ENCODE measurements at regions not wholly inside any gene's neighbourhood (a gene's known extent, or its start where the extent isn't known, plus 50 kb on each side); places are given as distances from the start of the nearest gene placed in this dataset.

DNA sequence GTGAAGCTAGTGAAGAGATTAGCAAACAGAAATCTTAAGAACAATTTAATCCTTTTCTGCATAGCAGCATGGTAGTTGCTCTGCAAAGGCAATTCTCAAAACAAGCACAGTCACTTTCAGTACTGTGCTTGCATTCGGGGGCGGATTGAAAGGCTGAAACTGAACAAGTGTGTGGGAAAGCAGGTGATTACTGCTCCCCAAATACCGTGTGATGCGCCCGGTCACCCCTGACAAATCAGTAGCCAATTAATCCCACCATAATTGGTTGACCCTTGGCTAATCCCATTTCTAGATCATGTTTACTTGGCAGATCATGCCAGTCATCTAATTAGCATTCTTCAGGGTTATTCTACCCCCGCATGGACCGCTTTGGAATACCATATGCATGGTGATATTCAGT, 76.5 kb upstream of the ADRB1 start:
- H3K9me3 ChIP-seq (replicated peaks in 1 of 2; ENCODE audit: control insufficient read depth in 2 of 2, insufficient read depth in 1 of 2, low read depth in 1 of 2, low read length in 2 of 2), result no peaks in the 10 kb centered on the region
- no peak overlapping the region for H2BK15ac ChIP-seq (ENCODE audit: low read length)
- H3K4me3 ChIP-seq (ENCODE audit: low read length in 2 of 2), result no peak overlapping the region
- H3K36me3 ChIP-seq (replicated peaks in 1 of 2; ENCODE audit: control insufficient read depth in 2 of 2, insufficient read depth in 2 of 2, low read length in 2 of 2), result peaks cover 0 to 2% of the 10 kb centered on the region in 2 donors
- no peak overlapping the region for H3K4me2 ChIP-seq (ENCODE audit: insufficient read depth, low read length, poor library complexity, severe bottlenecking)
- no peaks in the 10 kb centered on the region for H3K79me1 ChIP-seq (ENCODE audit: low read depth, low read length)
- H2BK5ac ChIP-seq (ENCODE audit: low read length), result no peak overlapping the region
- no peak overlapping the region for H3K4ac ChIP-seq (ENCODE audit: low read length)
- no peak overlapping the region for H2AK5ac ChIP-seq (ENCODE audit: low read depth, low read length)
- DNase-seq (ENCODE audit: low spot score), result no peak
- H3K18ac ChIP-seq (ENCODE audit: low read length), result no peak overlapping the region
- no peak overlapping the region for H4K91ac ChIP-seq (ENCODE audit: low read depth, low read length, poor library complexity)
- no peak overlapping the region for H3K9ac ChIP-seq (ENCODE audit: low read depth, low read length, poor library complexity)
- H2AFZ ChIP-seq (ENCODE audit: low read length), result no peak overlapping the region
- no peak overlapping the region for H2BK12ac ChIP-seq (ENCODE audit: low read length)
- peaks cover 0 to 6% (median 0%) of the 10 kb centered on the region in 3 experiments for H3K27me3 ChIP-seq (ENCODE audit: control insufficient read depth in 3 of 3, insufficient read depth in 3 of 3, low read depth in 1 of 3, low read length in 3 of 3)
- no peak overlapping the region for H4K8ac ChIP-seq (ENCODE audit: low read depth, low read length)
- no peak overlapping the region for H3K23ac ChIP-seq (ENCODE audit: low read depth, low read length, poor library complexity)
- no peak overlapping the region for H2BK120ac ChIP-seq (ENCODE audit: low read depth, low read length)
- no peak overlapping the region for H3K27ac ChIP-seq (replicated peaks; ENCODE audit: low read length)
- H3K4me1 ChIP-seq (ENCODE audit: control insufficient read depth in 2 of 2, insufficient read depth in 1 of 2, low read depth in 1 of 2, low read length in 2 of 2), result peaks cover 0 to 10% of the 10 kb centered on the region in 2 donors
- WGBS, 2 donors (ENCODE audit: extremely low coverage in 2 of 2, insufficient read length in 2 of 2, insufficient replicate concordance in 1 of 2), result no CpG with 5 or more reads among the region's 7 CpGs
- no peak overlapping the region for H3K14ac ChIP-seq (ENCODE audit: low read length)

DNA sequence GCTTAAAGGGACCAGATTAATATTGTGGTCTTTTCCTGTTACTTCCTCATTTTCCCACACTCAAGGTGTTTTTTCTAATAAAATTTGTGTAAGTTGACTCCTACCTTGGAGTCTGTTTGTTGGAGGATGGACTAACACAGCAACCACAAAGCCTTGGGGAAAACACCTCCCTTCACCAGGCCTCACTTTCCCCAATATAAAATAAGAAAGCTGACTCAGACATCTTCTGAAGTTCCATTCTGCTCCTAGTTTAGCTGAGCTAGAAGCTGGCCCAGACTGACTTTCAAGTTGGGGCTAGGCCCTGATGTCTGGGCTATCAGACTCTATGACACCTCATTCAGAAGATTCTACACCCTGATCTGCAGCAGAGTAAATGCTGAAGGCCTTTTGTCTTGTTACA, 73.0 kb upstream of the ADRB1 start:
- Histone ChIP-seq H3K4me2 (ENCODE audit: insufficient read depth, low read length, poor library complexity, severe bottlenecking) (no peak overlapping the region), H2BK5ac (ENCODE audit: low read length) (no peak overlapping the region), H3K14ac (ENCODE audit: low read length) (no peak overlapping the region), H3K23ac (ENCODE audit: low read depth, low read length, poor library complexity) (no peak overlapping the region), H3K27ac (replicated peaks; ENCODE audit: low read length) (no peak overlapping the region), H3K4ac (ENCODE audit: low read length) (no peak overlapping the region), H2AK5ac (ENCODE audit: low read depth, low read length) (no peak overlapping the region), H3K27me3 (ENCODE audit: control insufficient read depth in 3 of 3, insufficient read depth in 3 of 3, low read depth in 1 of 3, low read length in 3 of 3) (peaks cover 0 to 17% (median 0%) of the 10 kb centered on the region in 3 experiments), H3K36me3 (replicated peaks in 1 of 2; ENCODE audit: control insufficient read depth in 2 of 2, insufficient read depth in 2 of 2, low read length in 2 of 2) (peaks cover 0 to 2% of the 10 kb centered on the region in 2 donors), H2BK15ac (ENCODE audit: low read length) (no peak overlapping the region), H2BK120ac (ENCODE audit: low read depth, low read length) (no peak overlapping the region), H3K4me1 (ENCODE audit: control insufficient read depth in 2 of 2, insufficient read depth in 1 of 2, low read depth in 1 of 2, low read length in 2 of 2) (peaks cover 0 to 8% of the 10 kb centered on the region in 2 donors), H3K18ac (ENCODE audit: low read length) (no peak overlapping the region), H2BK12ac (ENCODE audit: low read length) (no peak overlapping the region), H3K4me3 (ENCODE audit: low read length in 2 of 2) (no peak overlapping the region), H2AFZ (ENCODE audit: low read length) (no peak overlapping the region), H3K9ac (ENCODE audit: low read depth, low read length, poor library complexity) (no peak overlapping the region), H3K9me3 (replicated peaks in 1 of 2; ENCODE audit: control insufficient read depth in 2 of 2, insufficient read depth in 1 of 2, low read depth in 1 of 2, low read length in 2 of 2) (peaks cover 0 to 3% of the 10 kb centered on the region in 2 donors), H3K79me1 (ENCODE audit: low read depth, low read length) (no peaks in the 10 kb centered on the region), H4K8ac (ENCODE audit: low read depth, low read length) (no peak overlapping the region), H4K91ac (ENCODE audit: low read depth, low read length, poor library complexity) (no peak overlapping the region)
- DNase-seq (ENCODE audit: low spot score), result no peak

DNA sequence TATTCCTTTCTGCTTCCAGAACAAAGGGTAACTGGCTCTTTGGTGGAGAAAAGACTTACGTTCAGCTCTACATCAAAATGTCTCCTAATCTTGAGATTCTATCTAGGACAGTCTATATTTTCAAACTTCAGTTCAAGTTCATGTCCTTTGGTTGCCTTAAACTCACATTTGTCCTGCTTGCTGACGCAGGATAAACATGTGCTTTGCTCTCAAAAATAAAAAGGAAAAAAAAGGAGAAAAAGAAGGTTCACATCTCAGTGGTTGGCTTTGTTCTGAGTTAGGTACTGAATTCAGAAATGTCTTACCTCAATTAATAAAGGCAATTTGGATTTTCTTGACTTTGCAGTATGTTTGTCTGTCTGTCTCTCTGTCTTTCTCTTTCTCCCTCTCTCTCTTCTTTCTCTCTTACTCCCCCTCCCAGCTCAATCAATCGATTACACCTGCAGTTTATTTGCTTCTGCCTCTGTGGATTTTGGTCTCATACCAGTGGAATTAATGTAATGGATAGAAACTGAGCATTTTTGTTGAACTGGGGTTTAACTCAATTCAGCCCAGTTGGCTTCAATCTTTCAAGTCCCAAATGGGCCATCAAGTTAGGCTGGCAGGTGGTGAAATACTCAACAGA, 72.2 kb upstream of the ADRB1 start:
- Histone ChIP-seq H3K4me1 (ENCODE audit: control insufficient read depth in 2 of 2, insufficient read depth in 1 of 2, low read depth in 1 of 2, low read length in 2 of 2) (peaks cover 0 to 8% of the 10 kb centered on the region in 2 donors), H2BK120ac (ENCODE audit: low read depth, low read length) (no peak overlapping the region), H3K4me3 (ENCODE audit: low read length in 2 of 2) (no peak overlapping the region), H3K9ac (ENCODE audit: low read depth, low read length, poor library complexity) (no peak overlapping the region), H3K36me3 (replicated peaks in 1 of 2; ENCODE audit: control insufficient read depth in 2 of 2, insufficient read depth in 2 of 2, low read length in 2 of 2) (peaks cover 0 to 2% of the 10 kb centered on the region in 2 donors), H2AK5ac (ENCODE audit: low read depth, low read length) (no peak overlapping the region), H3K18ac (ENCODE audit: low read length) (no peak overlapping the region), H3K9me3 (replicated peaks in 1 of 2; ENCODE audit: control insufficient read depth in 2 of 2, insufficient read depth in 1 of 2, low read depth in 1 of 2, low read length in 2 of 2) (peaks cover 0 to 3% of the 10 kb centered on the region in 2 donors), H3K14ac (ENCODE audit: low read length) (no peak overlapping the region), H2AFZ (ENCODE audit: low read length) (no peak overlapping the region), H4K8ac (ENCODE audit: low read depth, low read length) (no peak overlapping the region), H4K91ac (ENCODE audit: low read depth, low read length, poor library complexity) (no peak overlapping the region), H2BK5ac (ENCODE audit: low read length) (no peak overlapping the region), H2BK12ac (ENCODE audit: low read length) (no peak overlapping the region), H3K27me3 (ENCODE audit: control insufficient read depth in 3 of 3, insufficient read depth in 3 of 3, low read depth in 1 of 3, low read length in 3 of 3) (peaks cover 0 to 17% (median 0%) of the 10 kb centered on the region in 3 experiments), H3K79me1 (ENCODE audit: low read depth, low read length) (no peaks in the 10 kb centered on the region), H3K27ac (replicated peaks; ENCODE audit: low read length) (no peak overlapping the region), H3K23ac (ENCODE audit: low read depth, low read length, poor library complexity) (no peak overlapping the region), H3K4ac (ENCODE audit: low read length) (no peak overlapping the region), H2BK15ac (ENCODE audit: low read length) (no peak overlapping the region), H3K4me2 (ENCODE audit: insufficient read depth, low read length, poor library complexity, severe bottlenecking) (no peak overlapping the region)
- no peak for DNase-seq (ENCODE audit: low spot score)
- WGBS, 2 donors (ENCODE audit: extremely low coverage in 2 of 2, insufficient read length in 2 of 2, insufficient replicate concordance in 1 of 2), result no CpG with 5 or more reads among the region's 3 CpGs

DNA sequence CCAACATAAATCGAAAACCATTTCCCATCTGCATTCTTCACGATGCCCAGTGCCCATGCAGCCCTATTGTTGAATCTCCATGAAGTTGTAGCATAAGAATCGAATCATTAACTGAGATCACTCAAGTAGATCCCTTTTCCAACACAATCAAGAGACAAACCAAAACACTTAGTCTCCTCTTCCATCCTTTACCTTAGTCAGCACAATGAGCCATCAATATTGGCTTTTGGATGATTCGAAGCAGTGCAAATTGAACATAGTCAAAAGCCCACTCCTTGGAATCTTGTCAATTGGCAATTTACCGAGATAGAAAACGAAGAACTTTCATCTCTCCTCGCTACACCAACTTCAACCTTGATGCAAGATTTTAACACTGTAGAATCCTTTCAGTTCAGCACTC, 66.5 kb upstream of the ADRB1 start:
- no peak overlapping the region for H2BK120ac ChIP-seq (ENCODE audit: low read depth, low read length)
- WGBS, 2 donors (ENCODE audit: extremely low coverage in 2 of 2, insufficient read length in 2 of 2, insufficient replicate concordance in 1 of 2), result no CpG with 5 or more reads among the region's 7 CpGs
- H3K9me3 ChIP-seq (replicated peaks in 1 of 2; ENCODE audit: control insufficient read depth in 2 of 2, insufficient read depth in 1 of 2, low read depth in 1 of 2, low read length in 2 of 2), result peaks cover 0 to 3% of the 10 kb centered on the region in 2 donors
- no peak for DNase-seq (ENCODE audit: low spot score)
- no peak overlapping the region for H2BK12ac ChIP-seq (ENCODE audit: low read length)
- no peak overlapping the region for H4K8ac ChIP-seq (ENCODE audit: low read depth, low read length)
- H4K91ac ChIP-seq (ENCODE audit: low read depth, low read length, poor library complexity), result no peak overlapping the region
- H3K27me3 ChIP-seq (ENCODE audit: control insufficient read depth in 3 of 3, insufficient read depth in 3 of 3, low read depth in 1 of 3, low read length in 3 of 3), result peaks cover 0 to 19% (median 0%) of the 10 kb centered on the region in 3 experiments
- H3K4ac ChIP-seq (ENCODE audit: low read length), result no peak overlapping the region
- no peak overlapping the region for H3K4me2 ChIP-seq (ENCODE audit: insufficient read depth, low read length, poor library complexity, severe bottlenecking)
- H3K23ac ChIP-seq (ENCODE audit: low read depth, low read length, poor library complexity), result no peak overlapping the region
- no peak overlapping the region for H3K9ac ChIP-seq (ENCODE audit: low read depth, low read length, poor library complexity)
- H3K36me3 ChIP-seq (replicated peaks in 1 of 2; ENCODE audit: control insufficient read depth in 2 of 2, insufficient read depth in 2 of 2, low read length in 2 of 2), result no peaks in the 10 kb centered on the region
- no peak overlapping the region for H3K18ac ChIP-seq (ENCODE audit: low read length)
- H3K4me3 ChIP-seq (ENCODE audit: low read length in 2 of 2), result no peak overlapping the region
- H3K79me1 ChIP-seq (ENCODE audit: low read depth, low read length), result no peaks in the 10 kb centered on the region
- no peak overlapping the region for H2AK5ac ChIP-seq (ENCODE audit: low read depth, low read length)
- no peak overlapping the region for H2BK5ac ChIP-seq (ENCODE audit: low read length)
- H3K14ac ChIP-seq (ENCODE audit: low read length), result no peak overlapping the region
- no peak overlapping the region for H2BK15ac ChIP-seq (ENCODE audit: low read length)
- H2AFZ ChIP-seq (ENCODE audit: low read length), result no peak overlapping the region
- no peak overlapping the region for H3K27ac ChIP-seq (replicated peaks; ENCODE audit: low read length)
- H3K4me1 ChIP-seq (ENCODE audit: control insufficient read depth in 2 of 2, insufficient read depth in 1 of 2, low read depth in 1 of 2, low read length in 2 of 2), result no peaks in the 10 kb centered on the region
